ENCODE measurements at regions not wholly inside any gene's neighbourhood (a gene's known extent, or its start where the extent isn't known, plus 50 kb on each side); places are given as distances from the start of the nearest gene placed in this dataset.
"Not testable (repeated sequence)": the region's sequence is repeated elsewhere in the genome, so short reads cannot be mapped to it uniquely, and the experiment has no call there.

DNA sequence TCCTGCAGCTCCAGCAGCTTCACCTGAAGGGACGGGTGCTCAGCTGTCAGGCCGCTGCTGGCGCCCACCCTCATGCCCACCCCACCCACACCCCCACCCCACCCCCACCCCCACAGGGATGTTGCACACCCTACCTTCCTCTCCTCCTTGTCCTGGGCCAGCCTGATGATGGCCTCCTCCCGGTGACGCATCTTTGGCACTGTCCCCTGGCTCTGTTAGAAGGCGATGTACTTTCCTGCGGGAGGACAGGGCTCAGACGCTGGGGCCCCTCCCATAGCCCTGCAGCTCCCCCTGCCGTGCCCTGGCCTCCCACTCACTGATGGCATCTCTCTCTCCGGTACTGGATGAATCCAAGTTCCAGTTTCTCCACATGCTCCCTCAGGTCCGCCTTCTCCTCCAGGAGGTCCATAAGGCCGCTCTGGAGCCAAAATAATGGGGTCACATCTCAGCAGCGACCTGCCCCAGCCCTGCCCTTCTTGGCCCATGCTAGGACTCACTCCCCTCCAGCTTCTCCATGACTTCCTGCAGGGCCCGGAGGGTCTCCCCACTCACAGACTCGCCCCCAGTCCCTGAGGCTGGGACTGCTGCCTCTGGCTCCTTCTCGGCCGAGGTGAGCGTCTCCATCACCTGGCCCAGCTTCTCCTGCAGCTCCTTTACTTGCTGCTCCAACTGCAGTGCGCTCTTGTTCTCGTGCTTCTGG is 55.2 kb downstream of the GOLGA8B start:
- DNase-seq (ENCODE audit: low read depth in 2 of 2) = not testable (repeated sequence)

GRCh38 chr15:34527641-34528040 is 55.8 kb downstream of the GOLGA8B start:
- not testable (repeated sequence) for DNase-seq (ENCODE audit: low read depth in 2 of 2)

DNA sequence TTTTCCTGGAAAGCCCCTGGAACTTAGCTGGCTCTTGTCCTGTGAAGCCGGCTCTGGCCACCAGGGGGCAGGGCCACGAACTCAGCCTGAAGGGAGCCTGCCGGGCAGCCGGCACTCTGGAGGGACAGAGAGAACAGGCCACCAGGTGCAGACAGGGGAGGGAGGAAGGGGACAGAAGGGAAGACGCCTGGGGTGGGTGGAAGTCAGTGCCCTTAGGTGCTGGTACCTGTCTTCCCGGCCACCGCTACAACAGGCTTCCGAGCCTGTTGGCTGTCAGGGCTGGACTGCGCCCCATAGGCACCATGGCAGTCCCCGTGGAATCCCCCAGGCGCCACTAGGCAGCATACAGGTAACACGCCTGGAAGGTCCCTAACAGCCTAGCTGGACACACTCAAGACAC is 59.6 kb downstream of the GOLGA8B start:
- DNase-seq (ENCODE audit: low read depth in 2 of 2) = not testable (repeated sequence)

- not testable (repeated sequence) for DNase-seq (ENCODE audit: low read depth in 2 of 2)
Observed at GRCh38 chr15:34522601-34523000, 60.9 kb downstream of the GOLGA8B start.

DNA sequence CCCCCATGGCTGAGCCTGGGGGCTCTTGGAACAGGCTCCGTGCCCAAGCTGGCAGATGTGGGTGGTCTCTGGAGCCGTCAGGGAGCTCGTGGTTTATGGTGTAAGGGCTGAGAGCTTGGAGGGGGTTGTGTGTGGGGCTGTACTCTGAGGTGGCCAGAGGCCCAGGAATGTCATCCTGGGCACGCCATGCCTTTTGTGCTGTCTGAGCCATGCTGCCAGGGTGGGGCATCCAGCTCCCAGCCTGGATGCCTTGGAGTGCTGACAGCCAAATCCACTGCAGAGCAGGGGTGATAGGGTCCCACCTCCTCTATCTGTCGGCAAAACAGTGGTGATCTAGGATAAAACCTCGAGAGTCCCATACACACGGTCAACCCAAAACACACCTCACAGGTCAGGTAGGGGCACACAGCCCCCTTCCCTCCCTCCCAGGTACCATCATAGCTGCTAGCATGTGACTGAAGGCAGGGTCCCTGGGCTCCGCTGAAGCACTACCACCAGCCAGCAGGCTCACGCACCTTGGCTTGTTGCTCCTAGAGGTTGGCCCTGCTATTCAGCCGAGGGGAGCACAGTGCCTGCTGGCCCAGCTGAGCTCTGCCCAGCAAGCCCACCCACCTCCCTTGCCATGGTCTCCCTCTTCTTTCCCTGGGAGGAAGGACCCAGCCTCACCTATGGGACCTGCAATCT is 61.5 kb downstream of the GOLGA8B start:
- not testable (repeated sequence) for DNase-seq (ENCODE audit: low read depth in 2 of 2)

GRCh38 chr15:34520566-34520965 is 62.9 kb downstream of the GOLGA8B start:
- no peak for DNase-seq (ENCODE audit: low read depth in 2 of 2)

- not testable (repeated sequence) for DNase-seq (ENCODE audit: low read depth in 2 of 2)
Observed at GRCh38 chr15:34520010-34520409, 63.4 kb downstream of the GOLGA8B start.

- peak; percentile 6 for DNase-seq (ENCODE audit: low read depth in 2 of 2)
Observed at GRCh38 chr15:34514251-34514670, 69.2 kb downstream of the GOLGA8B start.

- no peak for DNase-seq (ENCODE audit: low read depth in 2 of 2)
Observed at GRCh38 chr15:34512628-34513027, 70.8 kb downstream of the GOLGA8B start.

GRCh38 chr15:34501131-34501530 is 63.5 kb upstream of the GOLGA8A start:
- DNase-seq (ENCODE audit: low read depth in 2 of 2) = no peak

GRCh38 chr15:34496207-34496995 is 58.8 kb upstream of the GOLGA8A start:
- no peak for DNase-seq (ENCODE audit: low read depth in 2 of 2)

DNA sequence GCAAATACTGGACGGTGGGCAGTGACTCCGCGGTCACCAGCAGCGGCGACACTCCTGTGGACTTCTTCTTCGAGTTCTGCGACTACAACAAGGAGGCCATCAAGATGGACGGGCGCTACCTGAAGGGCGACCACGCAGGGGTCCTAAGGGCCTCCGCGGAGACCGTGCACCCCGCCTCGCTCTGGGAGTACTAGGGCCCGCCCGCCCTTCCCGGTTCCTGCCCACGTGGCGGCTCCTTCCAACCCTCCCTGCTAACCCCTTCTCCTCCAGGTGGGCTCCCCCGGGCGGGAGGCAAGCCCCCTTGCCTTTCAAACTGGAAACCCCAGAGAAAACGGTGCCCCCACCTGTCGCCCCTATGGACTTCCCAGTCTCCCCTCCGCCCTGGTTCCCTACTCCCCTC is 58.1 kb upstream of the GOLGA8A start:
- DNase-seq (ENCODE audit: low read depth in 2 of 2) = not testable (repeated sequence)

DNA sequence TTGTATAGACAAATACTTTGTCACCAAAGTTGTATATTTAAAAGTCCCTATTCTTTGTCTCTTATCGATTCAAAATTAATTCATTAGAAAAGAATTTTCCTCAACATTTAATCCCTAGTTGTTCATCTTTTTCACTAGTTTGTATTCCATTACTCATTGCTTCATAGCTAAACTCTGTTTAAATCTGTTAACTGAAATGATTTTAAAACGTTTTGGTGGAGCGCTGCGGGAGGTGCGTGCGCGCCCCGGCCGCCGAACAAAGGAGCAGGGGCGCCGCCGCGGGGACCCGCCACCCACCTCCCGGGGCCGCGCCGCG is 56.4 kb upstream of the GOLGA8A start:
- no peak for DNase-seq (ENCODE audit: low read depth in 2 of 2)

DNA sequence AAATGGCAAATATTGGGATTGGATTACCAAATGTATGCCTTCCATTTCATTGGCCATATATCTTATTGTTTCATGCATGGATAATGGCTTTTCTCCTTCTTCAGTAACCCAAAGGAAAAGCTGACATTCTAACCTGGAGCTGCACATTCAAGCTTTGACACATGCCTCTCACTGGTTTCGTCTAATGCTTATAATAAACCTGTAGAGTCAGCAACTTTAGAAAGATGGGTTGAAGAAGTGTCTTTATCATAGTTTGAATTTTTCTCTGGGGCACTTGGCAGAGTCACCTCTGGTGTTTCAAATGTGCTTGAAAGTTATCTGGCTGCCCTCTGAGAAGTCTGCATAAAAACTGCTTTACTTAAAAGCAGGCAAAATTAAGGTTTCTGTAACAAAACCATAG is 55.4 kb upstream of the GOLGA8A start:
- no peak for DNase-seq (ENCODE audit: low read depth in 2 of 2)

DNA sequence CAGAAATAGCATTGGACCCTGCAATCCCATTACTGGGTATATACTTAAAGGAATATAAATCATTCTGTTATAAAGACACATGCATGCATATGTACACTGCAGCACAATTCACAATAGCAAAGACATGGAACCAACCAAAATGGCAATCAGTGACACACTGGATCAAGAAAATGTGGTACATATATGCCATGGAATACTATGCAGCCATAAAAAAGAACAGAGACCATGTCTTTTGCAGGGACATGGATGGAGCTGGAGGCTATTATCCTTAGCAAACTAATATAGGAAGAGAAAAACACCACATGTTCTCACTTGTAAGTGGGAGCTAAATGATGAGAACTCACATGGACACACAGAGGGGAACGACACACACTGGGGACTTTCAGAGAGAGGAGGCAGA is 53.9 kb upstream of the GOLGA8A start:
- DNase-seq (ENCODE audit: low read depth in 2 of 2) = not testable (repeated sequence)

DNA sequence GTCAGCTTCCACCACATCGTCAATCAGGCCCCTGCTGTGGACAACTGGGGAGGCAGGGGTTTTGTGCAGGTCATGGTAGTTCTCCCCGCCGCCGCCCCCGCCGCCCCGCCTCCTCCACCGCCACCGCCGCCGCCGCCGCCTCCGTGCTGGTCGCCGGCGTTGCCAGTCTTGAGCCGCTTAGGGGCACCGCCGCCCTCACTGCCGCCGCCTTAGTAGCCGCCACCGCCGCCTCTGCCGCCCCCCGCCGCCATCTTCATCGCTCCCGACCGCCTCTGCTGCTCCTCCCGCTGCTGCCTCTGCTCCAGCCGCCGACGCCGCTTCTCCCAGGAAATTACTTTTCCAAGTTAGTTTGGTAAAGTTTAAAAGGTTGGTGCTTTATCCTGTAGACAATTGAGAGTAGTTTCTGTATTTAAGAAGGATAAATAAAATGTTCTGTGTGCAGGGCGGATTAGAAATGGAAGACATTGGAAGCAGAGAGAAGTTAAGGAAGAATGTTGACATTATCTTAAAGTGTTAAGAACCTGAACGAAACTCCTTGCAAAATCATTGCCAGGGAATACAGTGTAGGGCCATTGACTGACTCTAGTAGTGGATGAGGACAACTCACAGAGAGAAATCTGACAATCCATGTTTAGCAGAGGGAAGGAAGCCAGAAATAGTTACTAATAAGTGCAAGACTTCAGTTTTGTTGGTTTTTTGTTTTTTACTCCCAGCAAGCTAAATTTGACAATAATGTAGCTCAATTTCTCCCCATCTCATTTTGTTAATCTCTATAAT is 53.0 kb upstream of the GOLGA8A start:
- no peak for DNase-seq (ENCODE audit: low read depth in 2 of 2)

DNA sequence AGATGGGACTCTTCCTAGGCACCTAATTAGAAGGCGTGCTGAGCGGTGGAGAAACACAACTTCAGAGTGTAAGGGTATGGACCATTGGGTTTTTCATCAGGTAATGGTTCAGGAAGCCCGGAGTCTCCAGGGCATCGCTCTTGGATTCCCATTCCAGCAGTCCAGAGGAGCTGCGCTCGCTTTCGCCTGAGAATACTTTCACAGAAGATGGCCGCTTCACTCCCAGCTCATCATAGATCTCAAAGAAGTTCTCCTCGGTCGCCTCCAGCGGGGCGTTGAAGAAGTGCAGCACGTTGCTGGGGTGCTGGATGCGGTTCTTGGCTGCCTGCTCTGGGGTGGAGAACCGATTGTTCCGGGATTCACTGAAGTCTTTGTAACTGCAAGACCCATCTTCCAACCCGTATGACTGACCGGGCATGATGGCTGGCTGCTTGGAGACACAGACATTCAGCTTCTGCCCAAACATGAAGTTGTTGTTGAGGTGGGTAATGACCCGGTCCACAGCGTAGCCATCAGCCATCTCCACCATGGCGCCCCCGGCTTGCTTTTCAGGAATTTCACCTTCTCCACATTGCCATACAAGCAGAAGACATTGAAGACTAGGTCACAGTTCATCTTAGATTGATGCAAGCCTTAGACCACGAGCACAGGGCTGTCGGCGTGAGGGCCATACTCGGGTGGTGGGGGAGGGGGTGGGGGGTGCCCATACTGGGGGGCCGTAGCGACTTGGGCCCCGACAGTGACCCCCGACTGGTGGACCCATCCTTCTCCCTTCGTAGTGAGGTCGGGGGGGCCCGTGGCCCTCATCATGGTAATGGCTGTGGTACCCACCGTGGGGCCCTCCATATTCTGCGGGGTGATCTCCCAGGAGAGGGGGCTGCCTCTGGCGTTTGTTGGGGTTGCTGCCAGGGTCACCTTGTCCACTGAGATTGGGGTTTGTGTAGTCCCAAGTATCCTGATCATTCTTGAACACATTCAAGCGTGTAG is 51.7 kb upstream of the GOLGA8A start:
- not testable (repeated sequence) for DNase-seq (ENCODE audit: low read depth in 2 of 2)

Measured in fibroblast of skin of left quadriceps (primary cell).